ENCODE measurements at regions not wholly inside any gene's neighbourhood (a gene's known extent, or its start where the extent isn't known, plus 50 kb on each side); places are given as distances from the start of the nearest gene placed in this dataset.

DNA sequence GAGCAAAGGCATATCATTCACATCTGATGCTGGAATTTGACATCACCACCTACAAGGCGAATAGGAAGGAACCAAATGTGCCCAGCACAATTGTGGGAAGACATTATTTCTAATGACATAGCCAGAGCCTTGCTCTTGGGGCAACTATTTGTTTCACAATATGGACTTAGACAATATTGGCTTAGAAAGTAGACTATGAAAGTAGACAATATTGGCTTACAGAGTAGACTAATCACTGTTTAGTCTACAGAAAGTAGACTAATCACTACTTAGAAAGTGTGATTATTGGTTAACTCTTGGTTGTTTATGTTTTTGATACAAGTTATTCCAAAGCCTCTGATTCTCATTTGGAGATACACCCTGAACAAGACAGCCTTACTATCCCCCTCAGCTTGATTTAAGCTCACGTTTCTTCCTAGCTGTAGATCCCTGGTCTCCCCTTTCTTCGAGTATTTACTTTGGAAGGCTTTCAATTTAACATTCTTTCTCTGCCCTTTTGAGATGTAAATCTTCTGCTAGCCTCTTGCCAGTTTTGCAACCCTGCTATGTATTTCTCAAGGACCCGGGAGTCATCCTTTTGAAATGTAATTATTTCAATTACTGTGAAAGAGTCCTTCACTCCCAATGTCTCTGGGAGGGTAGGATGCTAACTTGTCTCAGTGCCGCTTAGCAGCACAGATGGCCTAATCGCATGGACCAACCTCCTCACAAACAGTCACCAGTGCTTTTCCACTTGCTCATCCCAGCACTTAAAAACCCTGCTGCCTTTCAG, 843.2 kb downstream of the GALC start:
- no peak for DNase-seq

- DNase-seq, result no peak
These were observed 844.3 kb downstream of the GALC start for GRCh38 chr14:87148655-87149054.

DNA sequence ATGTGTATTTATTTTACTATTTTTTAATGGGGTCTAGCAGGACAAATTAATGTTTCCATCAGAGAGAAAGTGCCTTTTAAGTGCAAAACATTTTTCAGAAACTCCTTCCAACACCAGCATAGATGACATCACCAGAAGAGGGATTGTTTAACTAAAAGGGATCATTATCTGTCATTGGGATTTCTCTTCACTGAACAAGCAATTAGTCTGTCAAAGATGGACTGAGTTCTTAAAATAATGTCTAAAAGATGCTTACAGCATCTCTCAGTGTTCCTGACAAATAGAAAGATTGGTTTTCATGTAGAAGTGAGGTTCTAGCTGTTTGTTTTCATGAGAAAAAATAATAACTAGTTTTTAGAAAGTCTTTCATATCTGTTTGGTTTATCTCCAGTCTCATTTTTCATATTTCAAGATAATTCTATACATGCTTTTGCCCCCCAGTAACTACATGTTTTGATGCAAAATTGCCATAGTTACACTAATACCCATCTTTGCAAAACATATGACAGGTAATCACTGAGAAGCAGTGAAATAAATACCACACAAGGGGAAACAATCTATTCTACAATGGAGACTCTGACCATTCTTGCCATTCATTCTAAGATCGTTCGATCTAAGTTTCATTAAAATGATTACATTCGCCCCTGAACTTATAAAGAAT, 850.3 kb downstream of the GALC start:
- DNase-seq, result no peak

DNA sequence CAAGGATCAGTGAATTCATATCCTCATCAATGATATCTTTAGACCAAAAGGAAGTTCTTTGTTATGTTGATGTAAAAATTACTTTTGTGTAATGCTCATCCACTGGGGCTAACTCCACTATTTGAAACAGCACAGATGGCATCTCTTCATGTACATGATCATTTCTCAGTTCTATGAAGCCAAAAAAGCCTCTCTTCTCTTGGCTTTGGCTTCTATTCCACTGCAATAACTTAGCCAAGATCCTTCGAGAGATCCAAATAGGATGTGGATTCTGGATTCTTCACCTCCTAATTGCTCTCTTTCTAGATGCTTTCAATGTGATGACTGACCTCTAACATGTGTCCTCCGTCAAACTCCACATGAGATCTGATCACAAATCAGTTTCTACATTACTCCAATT, 851.2 kb downstream of the GALC start:
- DNase-seq, result no peak

DNA sequence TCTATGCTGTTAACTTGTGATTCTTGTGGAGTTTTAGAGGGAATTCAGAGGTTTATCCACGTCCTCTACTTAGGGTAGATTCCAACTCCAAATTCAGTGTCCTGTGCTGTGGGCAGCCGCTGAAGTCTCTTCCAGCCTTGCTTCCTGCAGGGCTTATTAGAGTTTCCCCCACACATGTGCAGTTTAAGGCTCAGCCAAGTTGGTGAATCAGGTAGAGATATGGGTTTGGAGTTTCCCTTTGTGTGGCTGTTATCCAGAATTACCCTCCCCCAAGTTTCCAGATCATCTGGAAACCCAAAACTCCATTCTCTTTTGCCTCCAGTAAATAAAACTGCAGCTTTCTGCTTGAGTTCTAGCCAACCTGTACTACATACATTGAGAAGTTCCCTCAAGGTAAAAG, 853.7 kb downstream of the GALC start:
- DNase-seq, result no peak

GRCh38 chr14:87133073-87133801, 859.7 kb downstream of the GALC start:
- DNase-seq, result no peak

DNA sequence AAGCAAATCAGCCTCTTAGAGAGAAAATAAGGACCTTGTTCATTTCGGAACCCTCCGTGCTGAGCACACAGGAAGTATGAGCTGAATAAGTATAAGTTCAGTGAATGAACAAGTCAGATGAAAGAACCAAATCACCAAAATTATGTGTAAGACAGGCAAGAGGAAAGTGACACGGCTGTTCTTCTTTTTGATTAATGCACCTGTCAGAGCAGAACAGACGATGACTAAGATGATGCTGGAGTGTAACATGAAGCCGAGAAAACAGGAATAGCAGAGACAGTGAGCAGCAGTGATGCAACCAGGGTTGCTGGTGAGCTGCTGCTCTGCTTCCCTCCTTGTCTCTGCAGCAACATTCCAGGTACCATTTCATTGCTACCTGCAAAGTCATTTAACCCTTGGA, 861.1 kb downstream of the GALC start:
- no peak for DNase-seq

- no peak for DNase-seq
These were observed 870.8 kb downstream of the GALC start for GRCh38 chr14:87122166-87122565.

- DNase-seq, result no peak
These were observed 871.3 kb downstream of the GALC start for GRCh38 chr14:87121716-87122115.

- DNase-seq, result no peak
These were observed 877.7 kb downstream of the GALC start for GRCh38 chr14:87115234-87115633.

DNA sequence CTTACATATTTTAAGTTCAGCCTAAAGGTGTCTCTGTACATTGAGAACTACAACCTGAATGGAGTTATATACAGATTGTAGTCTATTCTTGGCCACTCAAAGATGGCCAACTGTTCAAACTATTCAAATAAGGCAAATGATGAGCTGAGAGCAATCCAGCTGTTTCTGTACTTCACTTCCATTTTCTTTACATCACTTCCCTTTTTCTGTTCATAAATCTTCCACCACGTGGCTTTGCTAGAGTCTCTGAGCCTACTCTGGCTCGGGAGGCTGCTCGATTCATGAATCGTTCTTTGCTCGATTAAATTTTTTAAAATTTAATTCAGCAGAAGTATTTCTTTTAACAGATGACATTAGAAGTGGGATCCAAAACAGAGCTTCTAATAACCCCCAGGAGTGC, 879.7 kb downstream of the GALC start:
- no peak for DNase-seq

GRCh38 chr14:87111741-87112140, 881.2 kb downstream of the GALC start:
- DNase-seq, result no peak

- no peak for DNase-seq
These were observed 881.9 kb downstream of the GALC start for GRCh38 chr14:87111126-87111525.

DNA sequence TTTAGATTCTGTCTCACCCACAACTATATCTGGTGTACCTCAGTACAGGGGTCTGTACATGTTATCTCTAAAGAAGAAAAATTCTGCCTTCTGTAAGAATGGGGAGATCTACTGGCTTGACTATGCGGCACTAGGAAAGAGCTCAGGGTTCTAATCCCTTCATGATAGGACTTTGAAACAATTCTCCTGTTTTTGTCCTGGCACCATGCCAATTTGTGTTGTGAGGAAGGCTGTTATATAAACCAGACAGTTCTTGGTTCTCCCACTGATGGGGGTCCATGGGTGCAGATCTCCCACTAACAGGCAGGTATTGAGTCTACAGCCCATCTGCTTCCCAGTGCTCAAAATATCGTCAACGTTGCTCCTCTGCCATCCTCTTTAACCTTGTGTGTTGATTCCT, 883.7 kb downstream of the GALC start:
- DNase-seq, result no peak

DNA sequence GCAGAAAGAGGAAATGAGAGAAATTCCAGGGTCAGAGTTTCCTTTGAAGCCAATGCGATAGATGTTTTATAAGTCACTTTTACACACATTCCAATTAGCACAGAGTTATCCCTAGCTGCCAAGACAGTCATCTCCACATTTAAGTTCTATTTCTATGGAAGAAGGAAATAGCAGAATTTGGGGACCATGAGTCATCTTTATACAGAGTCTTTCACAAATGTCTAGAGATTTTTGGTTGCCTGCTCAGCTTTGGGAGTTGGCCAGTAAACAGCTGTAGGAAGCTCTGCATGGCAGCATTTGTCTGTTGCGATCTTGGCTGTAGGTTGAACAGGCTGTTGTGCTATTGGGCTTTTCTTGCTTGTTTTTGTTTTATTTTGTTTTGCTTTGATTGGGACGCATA, 884.3 kb downstream of the GALC start:
- DNase-seq, result no peak

- no peak for DNase-seq
These were observed 890.1 kb downstream of the GALC start for GRCh38 chr14:87102811-87103378.

- no peak for DNase-seq
These were observed 896.0 kb downstream of the GALC start for GRCh38 chr14:87097015-87097414.

DNA sequence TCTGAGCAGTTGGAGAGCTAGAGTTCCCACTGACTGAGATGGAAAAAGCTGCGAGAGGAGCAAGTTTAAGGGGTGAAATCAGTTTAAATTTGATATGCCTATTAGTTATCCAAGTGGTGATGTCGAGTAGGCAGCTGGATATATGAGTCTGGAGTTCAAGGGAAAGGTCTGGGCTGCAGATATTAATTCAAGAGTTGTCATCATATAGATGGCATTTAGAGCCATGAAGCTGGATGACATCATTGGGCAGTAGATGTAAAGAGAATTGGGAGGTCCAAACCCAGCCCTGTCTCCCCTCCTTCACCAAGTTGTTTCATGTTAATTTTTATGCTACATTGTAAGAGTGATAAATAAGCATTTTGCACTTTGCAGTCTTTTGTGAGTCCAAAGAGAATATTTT, 898.1 kb downstream of the GALC start:
- no peak for DNase-seq

GRCh38 chr14:87088588-87088987, 904.4 kb downstream of the GALC start:
- DNase-seq, result no peak

GRCh38 chr14:87087881-87088280, 905.1 kb downstream of the GALC start:
- no peak for DNase-seq

- no peak for DNase-seq
These were observed 908.1 kb downstream of the GALC start for GRCh38 chr14:87084908-87085307.

DNA sequence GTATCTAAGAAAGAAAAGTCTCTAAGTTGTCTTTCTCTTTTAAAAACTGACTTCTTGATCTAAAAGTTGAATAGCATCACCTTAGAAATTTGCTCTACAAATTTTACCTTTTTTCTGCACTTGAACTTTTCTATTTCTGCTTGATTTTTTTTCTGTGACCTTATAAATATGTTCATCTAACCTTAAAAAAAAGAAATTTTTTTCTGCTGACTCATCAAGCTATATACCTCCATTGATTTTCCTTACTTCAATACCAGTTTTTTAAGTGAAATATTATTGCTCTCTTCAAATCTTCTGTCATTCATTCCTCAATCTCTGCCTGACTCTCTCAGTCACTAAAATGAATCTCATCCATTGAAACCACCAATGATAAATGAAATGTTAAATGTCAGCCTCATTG, 910.1 kb downstream of the GALC start:
- no peak for DNase-seq

DNA sequence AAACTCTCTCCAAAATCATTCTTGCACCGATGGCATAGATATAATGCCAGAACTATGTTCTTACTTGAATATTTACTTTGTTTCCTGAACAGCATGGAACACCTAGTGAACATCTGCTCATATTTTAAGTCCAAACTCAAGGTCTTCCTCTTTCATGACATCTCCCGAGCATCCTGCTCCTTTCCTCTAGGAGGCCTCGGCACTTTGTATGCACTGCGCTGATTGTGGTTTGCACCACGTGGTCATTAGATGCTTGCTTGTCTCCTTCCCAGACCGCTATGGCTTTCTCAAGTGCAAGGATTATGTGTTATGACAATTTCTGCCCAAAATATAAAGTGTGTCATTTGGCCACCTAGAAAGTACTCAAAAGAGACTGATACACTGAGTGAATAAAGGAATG, 912.0 kb downstream of the GALC start:
- DNase-seq, result no peak

DNA sequence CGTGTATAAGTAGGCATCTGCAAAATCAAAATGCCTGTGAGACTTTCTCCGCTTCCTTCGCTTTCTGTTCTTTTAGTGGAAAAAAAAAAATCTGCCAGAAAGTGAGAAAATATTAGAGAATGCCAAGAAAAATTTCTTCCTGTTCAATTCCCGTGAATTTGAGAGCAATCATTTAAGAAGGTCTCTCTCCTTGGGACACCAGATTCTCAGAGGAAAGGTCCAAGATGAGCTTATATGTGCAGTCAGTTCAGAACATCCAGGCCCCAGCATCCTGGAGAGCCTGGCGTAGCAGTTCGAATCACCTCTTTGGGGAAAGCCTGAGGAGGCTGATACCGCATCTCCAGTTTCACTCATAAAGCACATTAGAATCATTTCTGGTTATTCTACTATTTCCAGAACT, 912.8 kb downstream of the GALC start:
- DNase-seq, result no peak

Data from 8988T (cell line).